H1 (cell line): ENCODE measurements at regions not wholly inside any gene's neighbourhood (a gene's known extent, or its start where the extent isn't known, plus 50 kb on each side); places are given as distances from the start of the nearest gene placed in this dataset.

Source experiments
- CTCF ChIA-PET: fragments of 300-600 bp; sonication (Branson Sonifier 250); formaldehyde crosslinking; loops from one replicate; lab custom pipeline; 2021; ENCODE audit not compliant: partially characterized antibody; lab: Charles Lee
- POLR2A ChIA-PET: fragments of 300-600 bp; sonication (Branson Sonifier 250); formaldehyde crosslinking; loops from one replicate; lab custom pipeline; 2021; ENCODE audit warnings: inconsistent platforms; ENCODE audit not compliant: partially characterized antibody; lab: Charles Lee
- DNase-seq, 2 experiments: peaks; one replicate each; pipeline versions ENCODE4 v3.0.0 to v3.0.0-alpha.2; 2010 to 2022; ENCODE audit warnings: low spot score in 2 of 2, low read depth in 1 of 2, mixed read lengths in 1 of 2
- FAIRE-seq: peaks from 2 replicates; lab custom pipeline; 2011; peaks lifted over from hg19 to GRCh38; lab: Jason Lieb, UNC
- H2AFZ ChIP-seq: 2 replicates; pipeline ENCODE4 v1.8.1; 2012; ENCODE audit warnings: low read length, inconsistent platforms
- H2AK5ac ChIP-seq: 2 replicates; pipeline ENCODE4 v1.6.1; 2013; ENCODE audit warnings: low read depth, low read length
- H2BK120ac ChIP-seq: replicated peaks from 2 replicates; pipeline ENCODE3; 2013; ENCODE audit warnings: low read depth, low read length, inconsistent platforms
- H2BK12ac ChIP-seq: 2 replicates; pipeline ENCODE4 v1.6.1; 2013; ENCODE audit warnings: low read depth, low read length
- H2BK15ac ChIP-seq: 2 replicates; pipeline ENCODE4 v1.6.1; 2013; ENCODE audit warnings: low read length
- H2BK20ac ChIP-seq: 2 replicates; pipeline ENCODE4 v1.6.1; 2013; ENCODE audit warnings: low read length
- H2BK5ac ChIP-seq: 2 replicates; pipeline ENCODE4 v1.6.1; 2013; ENCODE audit warnings: low read depth, low read length
- H3K14ac ChIP-seq: 2 replicates; pipeline ENCODE4 v1.6.1; 2013; ENCODE audit warnings: inconsistent platforms; ENCODE audit not compliant: insufficient read length
- H3K18ac ChIP-seq: 2 replicates; pipeline ENCODE4 v1.6.1; 2013; ENCODE audit warnings: low read length; ENCODE audit errors: extremely low read depth
- H3K23ac ChIP-seq: 2 replicates; pipeline ENCODE4 v1.6.1; 2013; ENCODE audit warnings: inconsistent platforms; ENCODE audit not compliant: insufficient read length
- H3K23me2 ChIP-seq: 2 replicates; pipeline ENCODE4 v1.6.1; 2013; ENCODE audit warnings: low read depth, low read length
- H3K27ac ChIP-seq: 2 replicates; pipeline ENCODE4 v1.6.1; 2011; ENCODE audit warnings: low read depth, low read length, inconsistent platforms
- H3K27me3 ChIP-seq, 4 experiments: replicated peaks in 1 of 4; 1 replicate in 1 of 4; 2 replicates in 3 of 4; pipeline versions ENCODE4 v1.6.1 to v1.8.1; 2011 to 2013; ENCODE audit warnings: low read length in 3 of 4, mild to moderate bottlenecking in 3 of 4, inconsistent platforms in 2 of 4, mixed read lengths in 2 of 4, moderate library complexity in 1 of 4; ENCODE audit not compliant: control insufficient read depth in 3 of 4, insufficient read depth in 3 of 4; ENCODE audit errors: extremely low read depth in 1 of 4
- H3K36me3 ChIP-seq, 4 experiments: 2 replicates each; pipeline versions ENCODE4 v1.6.1 to v1.8.1; 2011 to 2013; ENCODE audit warnings: mild to moderate bottlenecking in 4 of 4, low read length in 3 of 4, moderate library complexity in 2 of 4, control low read depth in 1 of 4, inconsistent platforms in 1 of 4; ENCODE audit not compliant: insufficient read depth in 4 of 4, control insufficient read depth in 2 of 4
- H3K4ac ChIP-seq: replicated peaks from 2 replicates; pipeline ENCODE3; 2013; ENCODE audit warnings: low read length, low read depth, mixed read lengths, inconsistent platforms; ENCODE audit not compliant: insufficient read length
- H3K4me1 ChIP-seq, 4 experiments: replicated peaks in 1 of 4; 1 replicate in 1 of 4; 2 replicates in 3 of 4; pipeline versions ENCODE4 v1.6.1 to v1.8.1; 2011 to 2013; ENCODE audit warnings: low read length in 3 of 4, inconsistent platforms in 2 of 4, mixed read lengths in 1 of 4; ENCODE audit not compliant: insufficient read depth in 4 of 4, control insufficient read depth in 3 of 4
- H3K4me2 ChIP-seq, 2 experiments: 2 replicates each; pipeline versions ENCODE4 v1.6.1 to v1.8.1; 2011 to 2013; ENCODE audit warnings: low read depth in 2 of 2, low read length in 2 of 2, control low read depth in 1 of 2, inconsistent platforms in 1 of 2, mild to moderate bottlenecking in 1 of 2; ENCODE audit not compliant: insufficient read depth in 1 of 2
- H3K4me3 ChIP-seq, 4 experiments: fragments of 200-600, 300-600 bp in 1 of 4; sonication (generic), shearing (Covaris generic), sonication (Bioruptor Twin) in 1 of 4; 2 replicates each; pipeline versions ENCODE4 v1.5.1 to v1.8.1; 2011 to 2016; ENCODE audit warnings: low read length in 4 of 4, low read depth in 3 of 4, control low read depth in 2 of 4, inconsistent platforms in 2 of 4, mild to moderate bottlenecking in 2 of 4, mixed read lengths in 1 of 4, moderate library complexity in 1 of 4; ENCODE audit not compliant: insufficient read depth in 2 of 4; ENCODE audit errors: extremely low read depth in 1 of 4
- H3K56ac ChIP-seq: replicated peaks from 2 replicates; pipeline ENCODE3; 2013; ENCODE audit warnings: low read depth, mild to moderate bottlenecking, mixed read lengths, low read length, inconsistent platforms; ENCODE audit not compliant: insufficient read length
- H3K79me1 ChIP-seq: 2 replicates; pipeline ENCODE4 v1.6.1; 2013; ENCODE audit warnings: low read depth, low read length, control low read depth
- H3K79me2 ChIP-seq, 2 experiments: 2 replicates each; pipeline versions ENCODE4 v1.6.1 to v1.8.1; 2012 to 2013; ENCODE audit warnings: low read length in 2 of 2, mild to moderate bottlenecking in 2 of 2, inconsistent platforms in 1 of 2; ENCODE audit not compliant: insufficient read depth in 2 of 2, control insufficient read depth in 1 of 2
- H3K9ac ChIP-seq, 4 experiments: replicated peaks in 1 of 4; 1 replicate in 1 of 4; 2 replicates in 3 of 4; pipeline versions ENCODE4 v1.6.1 to v1.8.1; 2011 to 2013; ENCODE audit warnings: low read depth in 3 of 4, low read length in 3 of 4, control low read depth in 2 of 4, mild to moderate bottlenecking in 2 of 4, moderate library complexity in 2 of 4, inconsistent platforms in 1 of 4; ENCODE audit errors: extremely low read depth in 1 of 4
- H3K9me3 ChIP-seq, 2 experiments: 2 replicates each; pipeline versions ENCODE4 v1.6.1 to v1.8.1; 2012 to 2013; ENCODE audit warnings: mild to moderate bottlenecking in 2 of 2, moderate library complexity in 2 of 2, control low read depth in 1 of 2, inconsistent platforms in 1 of 2, low read depth in 1 of 2, low read length in 1 of 2, mixed read lengths in 1 of 2; ENCODE audit not compliant: insufficient read depth in 2 of 2
- H4K20me1 ChIP-seq, 2 experiments: replicated peaks in 1 of 2; 2 replicates each; pipeline versions ENCODE3 to v1.8.1; 2011 to 2013; ENCODE audit warnings: inconsistent platforms in 2 of 2, low read length in 2 of 2, mild to moderate bottlenecking in 1 of 2; ENCODE audit not compliant: insufficient read depth in 2 of 2, control insufficient read depth in 1 of 2
- H4K5ac ChIP-seq: 2 replicates; pipeline ENCODE4 v1.6.1; 2013; ENCODE audit warnings: low read length, low read depth, mixed read lengths, inconsistent platforms; ENCODE audit not compliant: insufficient read length
- H4K8ac ChIP-seq: 2 replicates; pipeline ENCODE4 v1.8.0; 2013; ENCODE audit warnings: mild to moderate bottlenecking, moderate library complexity, low read length, inconsistent platforms; ENCODE audit not compliant: insufficient read depth; ENCODE audit errors: extremely low read depth
- H4K91ac ChIP-seq: replicated peaks from 2 replicates; pipeline ENCODE3; 2013; ENCODE audit warnings: low read length, mixed read lengths, inconsistent platforms; ENCODE audit not compliant: insufficient read length
- CHD2 ChIP-seq: IDR thresholded peaks from 2 replicates; pipeline ENCODE4 v1.6.1; 2012; ENCODE audit warnings: low read length, improper control_type of control experiment
- CREB1 ChIP-seq: IDR thresholded peaks from 2 replicates; pipeline ENCODE4 v1.6.1; 2012; ENCODE audit warnings: inconsistent platforms
- HDAC2 ChIP-seq, 2 experiments: fragments of 300-600 bp in 1 of 2; sonication (generic) in 1 of 2; IDR thresholded peaks; 2 replicates each; pipeline ENCODE4 v1.6.1; 2011 to 2012; ENCODE audit warnings: low read depth in 2 of 2, low read length in 2 of 2, mild to moderate bottlenecking in 2 of 2, moderate library complexity in 2 of 2, borderline replicate concordance in 1 of 2, inconsistent platforms in 1 of 2
- JUN ChIP-seq: IDR thresholded peaks from 2 replicates; pipeline ENCODE4 v1.6.1; 2011; ENCODE audit warnings: low read depth, mild to moderate bottlenecking, improper control_type of control experiment, low read length
- SP1 ChIP-seq: IDR thresholded peaks from 2 replicates; pipeline ENCODE4 v1.6.1; 2011; ENCODE audit warnings: low read depth, low read length
- SP4 ChIP-seq: IDR thresholded peaks from 2 replicates; pipeline ENCODE4 v1.6.1; 2012; ENCODE audit warnings: low read length, inconsistent platforms
- WGBS, 2 experiments: shearing (Covaris generic) in 1 of 2; methylation state at CpG; one replicate each; pipeline versions ENCODE4 v1.1.6 to v1.1.7; 2013 to 2015; ENCODE audit warnings: low lambda C conversion rate in 2 of 2, mixed read lengths in 2 of 2, inconsistent platforms in 1 of 2, low coverage in 1 of 2, missing lambda C conversion rate in 1 of 2; ENCODE audit not compliant: insufficient replicate concordance in 2 of 2, insufficient coverage in 1 of 2, insufficient read length in 1 of 2; ENCODE audit errors: extremely low coverage in 1 of 2, missing lambda C conversion rate in 1 of 2; 5-methylcytosine and 5-hydroxymethylcytosine counted together

DNA sequence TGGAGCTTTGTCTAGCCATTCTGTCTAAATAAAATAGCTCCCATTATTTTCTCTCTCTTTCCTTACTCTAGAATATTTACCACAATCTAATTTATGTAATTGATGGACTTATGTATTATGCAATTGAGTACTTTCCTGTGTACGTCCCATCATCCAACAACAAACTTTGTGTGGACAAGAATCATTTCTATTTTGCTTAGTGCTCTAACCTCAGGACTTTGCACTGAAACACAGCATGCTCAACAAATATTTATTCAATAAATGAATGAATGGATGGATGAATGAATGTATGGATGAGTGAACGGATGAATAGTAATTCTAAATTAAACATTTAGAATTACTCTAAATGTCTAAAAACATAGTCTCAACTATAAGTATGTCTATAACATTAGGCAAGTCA is 115.2 kb upstream of the RORA start:
- ChIA-PET POLR2A (no interaction called here), CTCF (no interaction called here)
- 91% methylated on average over 2 of the region's 2 CpGs; no CpG with 5 or more reads in 1 of the 2 experiments for WGBS, 2 experiments
- Histone ChIP-seq H2AFZ (no peak overlapping the region), H3K27me3 (no peaks in the 10 kb centered on the region), H3K4me2 (no peak overlapping the region), H3K56ac (no peak overlapping the region), H3K14ac (no peak overlapping the region), H2BK15ac (no peak overlapping the region), H3K79me1 (no peaks in the 10 kb centered on the region), H2AK5ac (no peak overlapping the region), H4K8ac (no peak overlapping the region), H4K20me1 (no peaks in the 10 kb centered on the region), H3K23ac (no peak overlapping the region), H2BK20ac (no peak overlapping the region), H4K5ac (no peak overlapping the region), H2BK12ac (no peak overlapping the region), H3K4ac (no peak overlapping the region), H3K9me3 (no peaks in the 10 kb centered on the region), H3K4me3 (no peak overlapping the region), H3K23me2 (no peaks in the 10 kb centered on the region), H3K9ac (no peak overlapping the region), H2BK120ac (no peak overlapping the region), H3K18ac (no peak overlapping the region), H3K36me3 (no peaks in the 10 kb centered on the region), H4K91ac (no peak overlapping the region), H3K27ac (no peak overlapping the region), H3K79me2 (no peaks in the 10 kb centered on the region), H2BK5ac (no peak overlapping the region), H3K4me1 (no peaks in the 10 kb centered on the region)
- no peak for FAIRE-seq
- DNase-seq, result no peak
- TF ChIP-seq HDAC2 (IDR thresholded peaks at IDR 0.05; ENCODE audit: borderline replicate concordance in 1 of 2, low read depth in 2 of 2, low read length in 2 of 2) (no peak), SP1 (no peak), JUN (no peak), SP4 (no peak), CREB1 (no peak), CHD2 (no peak)
